HT-29 (cell line): ENCODE measurements at regions not wholly inside any gene's neighbourhood (a gene's known extent, or its start where the extent isn't known, plus 50 kb on each side); places are given as distances from the start of the nearest gene placed in this dataset. TPM values are rescaled to one million over a fixed set of nuclear protein-coding genes. Genes with fewer than 3 reads are reported as not detected.

ENCODE experiments used
- DNase-seq: peaks from one replicate; pipeline ENCODE4 v3.0.0-alpha.2; 2015; ENCODE audit warnings: low spot score
- small RNA-seq: library from RNA; depleted of rRNA; stranded (forward); fragments of <200 nt; gene quantifications from one replicate; pipeline ENCODE3, GENCODE V24; 2014

- no peak for DNase-seq
Measured at GRCh38 chr13:103157434-103158145, 91.4 kb upstream of the SLC10A2 start.

GRCh38 chr13:103157016-103157415 lies 90.8 kb upstream of the SLC10A2 start:
- no peak for DNase-seq

- DNase-seq, result no peak
Measured at GRCh38 chr13:103156346-103156998, 90.3 kb upstream of the SLC10A2 start.

- DNase-seq, result no peak
Measured at GRCh38 chr13:103153466-103153865, 87.2 kb upstream of the SLC10A2 start.

GRCh38 chr13:103147961-103148360 lies 81.7 kb upstream of the SLC10A2 start:
- DNase-seq, result no peak

- DNase-seq, result no peak
Measured at GRCh38 chr13:103145442-103145841, 79.2 kb upstream of the SLC10A2 start.

GRCh38 chr13:103143432-103143831 lies 77.2 kb upstream of the SLC10A2 start:
- no peak for DNase-seq

- DNase-seq, result no peak
Measured at GRCh38 chr13:103142151-103142550, 75.9 kb upstream of the SLC10A2 start.

- peak; percentile 77 for DNase-seq
Measured at GRCh38 chr13:103140001-103140671, 73.9 kb upstream of the SLC10A2 start.

- no peak for DNase-seq
Measured at GRCh38 chr13:103134271-103134670, 68.1 kb upstream of the SLC10A2 start.

GRCh38 chr13:103133556-103133955 lies 67.3 kb upstream of the SLC10A2 start:
- peak; percentile 53 for DNase-seq

GRCh38 chr13:103130681-103131210 lies 64.5 kb upstream of the SLC10A2 start:
- peak; percentile 24 for DNase-seq

GRCh38 chr13:103130146-103130545 lies 63.9 kb upstream of the SLC10A2 start:
- no peak for DNase-seq

Small RNA genes in the stretch of these regions (small RNA-seq; reads per million reads assigned to genes)
- gene RF00402 (not detected), gene RF02090 (not detected), gene RF02091 (not detected), gene RNA5SP38 (0.57 reads per million)
